GM12865 (cell line): ENCODE measurements at regions not wholly inside any gene's neighbourhood (a gene's known extent, or its start where the extent isn't known, plus 50 kb on each side); places are given as distances from the start of the nearest gene placed in this dataset.
"Not testable (repeated sequence)": the region's sequence is repeated elsewhere in the genome, so short reads cannot be mapped to it uniquely, and the experiment has no call there.

Experiments used
- DNase-seq: peaks from one replicate; pipeline ENCODE4 v3.0.0; 2010; ENCODE audit warnings: low read depth
- H3K4me3 ChIP-seq: 2 replicates; pipeline ENCODE4 v1.5.1; 2011; ENCODE audit warnings: mild to moderate bottlenecking, low read depth, low read length, control low read depth
- CTCF ChIP-seq: IDR thresholded peaks from 2 replicates; pipeline ENCODE4 v1.5.1; 2011; ENCODE audit warnings: low read length, control low read depth, low read depth, inconsistent platforms; ENCODE audit not compliant: insufficient read depth; ENCODE audit errors: missing control alignments

- TF ChIP-seq CTCF = no peak
- H3K4me3 ChIP-seq = no peak overlapping the region
- no peak for DNase-seq
Measured at GRCh38 chr14:80049055-80049454, 162.2 kb downstream of the DIO2 start.

GRCh38 chr14:80047761-80048160 lies 163.5 kb downstream of the DIO2 start:
- TF ChIP-seq CTCF = no peak
- no peak for DNase-seq
- H3K4me3 ChIP-seq = no peak overlapping the region

- DNase-seq = no peak
- TF ChIP-seq CTCF = no peak
- H3K4me3 ChIP-seq = no peak overlapping the region
Measured at GRCh38 chr14:80037349-80037748, 174.0 kb downstream of the DIO2 start.

GRCh38 chr14:80024417-80024816 lies 186.9 kb downstream of the DIO2 start:
- H3K4me3 ChIP-seq = no peak overlapping the region
- no peak for DNase-seq
- no peak for TF ChIP-seq CTCF

- H3K4me3 ChIP-seq, DNase-seq: not testable (repeated sequence)
Measured at GRCh38 chr14:80018476-80018875, 192.8 kb downstream of the DIO2 start.

- H3K4me3 ChIP-seq = no peak overlapping the region
- no peak for TF ChIP-seq CTCF
- no peak for DNase-seq
Measured at GRCh38 chr14:80017795-80018194, 193.5 kb downstream of the DIO2 start.

- DNase-seq, H3K4me3 ChIP-seq: not testable (repeated sequence)
Measured at GRCh38 chr14:80010245-80010644, 201.1 kb downstream of the DIO2 start.

GRCh38 chr14:80005561-80005960 lies 205.7 kb downstream of the DIO2 start:
- no peak overlapping the region for H3K4me3 ChIP-seq
- TF ChIP-seq CTCF = no peak
- no peak for DNase-seq
